ENCODE measurements at regions not wholly inside any gene's neighbourhood (a gene's known extent, or its start where the extent isn't known, plus 50 kb on each side); places are given as distances from the start of the nearest gene placed in this dataset.
"Not testable (repeated sequence)": the region's sequence is repeated elsewhere in the genome, so short reads cannot be mapped to it uniquely, and the experiment has no call there.

DNA sequence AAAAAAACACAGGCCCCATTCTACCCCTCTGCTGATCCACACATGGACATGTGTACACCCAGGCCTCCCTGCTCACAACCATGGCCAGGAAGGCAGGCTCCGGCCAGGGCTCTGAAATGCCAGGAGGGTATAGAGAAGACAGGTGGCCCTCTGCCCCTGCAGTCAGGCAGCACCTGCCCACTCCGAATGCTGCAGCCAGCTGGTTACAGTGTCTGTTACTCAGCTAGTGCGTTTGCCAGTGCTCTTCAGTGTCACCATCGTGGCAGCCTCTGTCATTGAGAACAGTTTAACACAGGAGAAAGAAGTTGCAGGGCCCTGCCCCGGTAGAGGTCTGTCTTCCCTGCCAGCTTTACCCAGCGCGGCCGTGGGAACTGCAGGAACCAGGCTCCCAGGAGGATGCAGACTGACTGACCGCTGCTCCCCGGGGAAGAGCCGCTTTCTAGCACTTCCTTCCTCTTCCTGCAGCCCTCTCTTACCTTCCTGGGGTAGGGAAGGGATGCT is 128.8 kb upstream of the FAM20C start:
- Histone ChIP-seq H3K27me3 (ENCODE audit: control insufficient read depth, insufficient read depth, low read length) (no peaks in the 10 kb centered on the region), H3K4me3 (ENCODE audit: low read depth, low read length) (no peak overlapping the region), H3K9me3 (ENCODE audit: control insufficient read depth, insufficient read depth, low read depth, low read length) (no peaks in the 10 kb centered on the region; the same call in 1 of the 2 replicates), H3K36me3 (ENCODE audit: control insufficient read depth, insufficient read depth, low read length) (no peaks in the 10 kb centered on the region), H3K9ac (ENCODE audit: low read length) (no peak overlapping the region), H3K27ac (ENCODE audit: low read depth, low read length) (no peak overlapping the region), H3K4me1 (ENCODE audit: control insufficient read depth, insufficient read depth, low read length) (peaks cover 32% of the 10 kb centered on the region)

DNA sequence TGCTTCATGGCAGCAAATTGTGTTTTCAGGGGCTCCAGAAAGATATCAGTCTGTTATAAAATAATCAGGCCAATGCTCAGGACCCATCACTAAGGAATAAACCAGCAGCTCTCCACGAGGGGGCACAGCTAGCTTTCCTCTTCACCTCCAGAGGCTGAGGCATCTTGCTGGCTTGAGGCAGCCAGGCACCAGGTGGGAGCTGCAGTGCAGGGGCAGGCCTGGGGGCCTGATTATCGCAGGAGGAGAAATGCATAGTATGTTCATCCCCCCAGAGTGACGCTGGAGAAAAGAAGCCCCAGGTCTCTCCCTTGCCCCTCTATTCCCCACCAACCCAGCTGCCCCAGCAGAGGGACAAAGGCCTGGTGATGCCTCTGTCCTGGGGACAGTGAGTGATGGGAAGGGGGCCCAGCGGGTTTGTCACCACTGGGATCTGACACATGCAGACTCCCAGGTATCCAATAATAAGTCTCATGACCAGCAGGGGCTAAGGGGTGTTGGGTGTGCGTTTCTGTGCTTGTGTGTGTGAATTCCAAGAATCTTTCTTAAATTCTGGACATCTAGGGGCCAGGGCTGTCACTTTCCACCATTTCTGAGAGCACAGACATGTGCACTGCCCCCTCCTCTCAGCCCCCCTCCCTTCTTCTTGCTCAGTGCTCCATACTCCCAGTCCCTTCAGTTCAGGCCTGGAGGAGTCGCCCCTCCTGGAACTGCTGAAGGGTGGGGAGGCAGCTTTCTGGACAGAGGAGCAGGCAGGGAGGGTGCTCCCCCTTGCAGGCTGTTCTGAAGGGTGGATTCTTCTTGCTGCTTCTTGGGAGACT is 128.1 kb upstream of the FAM20C start:
- H3K4me1 ChIP-seq (ENCODE audit: control insufficient read depth, insufficient read depth, low read length) = peaks cover 25% of the 10 kb centered on the region
- no peaks in the 10 kb centered on the region; the same call in 1 of the 2 replicates for H3K9me3 ChIP-seq (ENCODE audit: control insufficient read depth, insufficient read depth, low read depth, low read length)
- H3K36me3 ChIP-seq (ENCODE audit: control insufficient read depth, insufficient read depth, low read length) = no peaks in the 10 kb centered on the region
- no peaks in the 10 kb centered on the region for H3K27me3 ChIP-seq (ENCODE audit: control insufficient read depth, insufficient read depth, low read length)
- H3K4me3 ChIP-seq (ENCODE audit: low read depth, low read length) = no peak overlapping the region
- no peak overlapping the region for H3K9ac ChIP-seq (ENCODE audit: low read length)
- no peak overlapping the region for H3K27ac ChIP-seq (ENCODE audit: low read depth, low read length)

DNA sequence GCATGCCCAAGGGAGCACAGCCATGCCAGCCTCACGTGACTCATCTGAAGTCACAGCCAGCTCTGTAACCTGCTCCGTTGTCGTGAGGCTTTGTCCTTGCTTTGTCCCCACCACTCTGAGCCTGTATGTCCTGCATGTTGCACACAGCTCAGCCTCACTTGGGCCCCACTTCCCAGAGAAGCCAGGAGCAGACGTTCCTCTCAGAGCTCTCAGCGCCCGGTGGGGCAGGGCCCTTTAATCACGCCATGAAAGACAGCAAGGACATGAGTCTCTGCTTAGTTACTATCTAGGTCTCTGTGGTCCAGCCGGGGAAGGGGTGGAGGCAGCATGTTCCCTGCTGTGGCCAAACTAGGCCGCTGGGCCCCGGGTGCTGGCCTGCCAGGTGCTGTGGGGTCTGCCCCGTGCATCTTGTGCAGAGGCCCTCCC is 127.4 kb upstream of the FAM20C start:
- no peak overlapping the region for H3K27ac ChIP-seq (ENCODE audit: low read depth, low read length)
- H3K36me3 ChIP-seq (ENCODE audit: control insufficient read depth, insufficient read depth, low read length) = no peaks in the 10 kb centered on the region
- H3K9ac ChIP-seq (ENCODE audit: low read length) = no peak overlapping the region
- H3K9me3 ChIP-seq (ENCODE audit: control insufficient read depth, insufficient read depth, low read depth, low read length) = no peaks in the 10 kb centered on the region; the same call in 1 of the 2 replicates
- peaks cover 18% of the 10 kb centered on the region for H3K4me1 ChIP-seq (ENCODE audit: control insufficient read depth, insufficient read depth, low read length)
- H3K4me3 ChIP-seq (ENCODE audit: low read depth, low read length) = no peak overlapping the region
- H3K27me3 ChIP-seq (ENCODE audit: control insufficient read depth, insufficient read depth, low read length) = no peaks in the 10 kb centered on the region

DNA sequence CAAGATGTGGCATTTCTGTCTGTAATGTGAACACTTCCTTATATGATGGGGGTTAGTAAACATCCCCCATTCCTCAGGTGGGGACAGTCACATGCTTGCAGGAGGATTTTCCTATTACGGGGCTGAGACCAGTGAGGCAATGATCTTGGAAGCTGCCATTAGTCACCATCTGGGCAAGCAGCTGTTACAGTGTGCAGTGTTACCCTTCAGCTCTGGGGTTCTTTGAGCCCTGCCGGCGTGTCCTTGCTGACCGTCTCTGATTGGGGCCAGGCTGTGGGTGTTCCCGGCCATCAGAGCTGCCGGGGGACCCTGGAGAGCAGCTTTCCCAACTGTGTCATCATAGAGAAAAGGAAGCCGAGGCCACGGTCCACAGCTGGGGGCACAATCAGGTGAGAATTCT is 126.8 kb upstream of the FAM20C start:
- H3K36me3 ChIP-seq (ENCODE audit: control insufficient read depth, insufficient read depth, low read length) = no peaks in the 10 kb centered on the region
- H3K27ac ChIP-seq (ENCODE audit: low read depth, low read length) = no peak overlapping the region
- no peaks in the 10 kb centered on the region for H3K27me3 ChIP-seq (ENCODE audit: control insufficient read depth, insufficient read depth, low read length)
- no peaks in the 10 kb centered on the region; the same call in 1 of the 2 replicates for H3K9me3 ChIP-seq (ENCODE audit: control insufficient read depth, insufficient read depth, low read depth, low read length)
- H3K9ac ChIP-seq (ENCODE audit: low read length) = no peak overlapping the region
- H3K4me3 ChIP-seq (ENCODE audit: low read depth, low read length) = no peak overlapping the region
- peaks cover 14% of the 10 kb centered on the region; the same call in 1 of the 2 replicates for H3K4me1 ChIP-seq (ENCODE audit: control insufficient read depth, insufficient read depth, low read length)

DNA sequence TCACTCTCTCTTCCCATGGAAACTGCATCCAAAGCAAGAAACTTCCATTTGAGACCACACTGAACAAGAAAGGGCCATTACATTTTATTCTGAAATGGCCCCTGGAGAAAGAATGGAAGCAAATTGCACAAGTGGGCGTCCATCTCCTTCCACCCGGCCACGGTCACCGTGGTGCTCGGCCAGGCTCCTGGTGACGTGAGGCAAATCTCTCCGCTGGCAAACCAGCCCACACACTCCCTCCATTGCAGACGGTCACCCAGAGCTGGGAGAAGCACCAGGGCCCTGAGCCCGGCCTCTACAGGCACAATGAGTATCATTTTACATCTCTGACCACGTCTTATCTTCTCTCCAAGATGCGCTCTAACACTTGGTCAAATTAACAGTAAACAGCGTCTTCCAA is 126.1 kb upstream of the FAM20C start:
- Histone ChIP-seq H3K27me3 (ENCODE audit: control insufficient read depth, insufficient read depth, low read length) (no peaks in the 10 kb centered on the region), H3K36me3 (ENCODE audit: control insufficient read depth, insufficient read depth, low read length) (no peaks in the 10 kb centered on the region), H3K4me3 (ENCODE audit: low read depth, low read length) (no peak overlapping the region), H3K4me1 (ENCODE audit: control insufficient read depth, insufficient read depth, low read length) (peaks cover 14% of the 10 kb centered on the region; the same call in 1 of the 2 replicates), H3K9me3 (ENCODE audit: control insufficient read depth, insufficient read depth, low read depth, low read length) (no peaks in the 10 kb centered on the region; the same call in 1 of the 2 replicates), H3K27ac (ENCODE audit: low read depth, low read length) (no peak overlapping the region), H3K9ac (ENCODE audit: low read length) (no peak overlapping the region)

DNA sequence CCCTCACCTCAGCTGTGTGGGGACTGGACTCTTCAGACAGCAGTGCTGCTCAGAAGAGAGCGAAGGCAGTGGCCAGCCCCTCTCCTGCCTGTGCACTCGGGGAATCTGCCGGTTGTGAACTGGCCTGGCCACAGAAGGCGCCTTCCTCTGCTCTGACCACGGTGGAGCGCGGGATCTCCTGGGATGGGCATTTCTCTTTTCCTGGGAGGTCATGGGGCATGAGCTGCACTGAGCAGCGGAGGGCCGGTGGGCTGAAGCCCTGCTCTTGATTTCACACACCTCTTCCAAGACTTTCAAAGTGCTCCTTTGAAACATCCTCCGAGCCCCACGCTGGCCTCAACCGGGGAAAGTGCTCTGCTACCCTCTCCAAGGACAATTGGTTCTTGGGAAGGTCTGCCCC is 125.6 kb upstream of the FAM20C start:
- Histone ChIP-seq H3K36me3 (ENCODE audit: control insufficient read depth, insufficient read depth, low read length) (no peaks in the 10 kb centered on the region), H3K27ac (ENCODE audit: low read depth, low read length) (no peak overlapping the region), H3K27me3 (ENCODE audit: control insufficient read depth, insufficient read depth, low read length) (no peaks in the 10 kb centered on the region), H3K4me3 (ENCODE audit: low read depth, low read length) (no peak overlapping the region), H3K9me3 (ENCODE audit: control insufficient read depth, insufficient read depth, low read depth, low read length) (no peaks in the 10 kb centered on the region; the same call in 1 of the 2 replicates), H3K4me1 (ENCODE audit: control insufficient read depth, insufficient read depth, low read length) (peaks cover 14% of the 10 kb centered on the region; the same call in 1 of the 2 replicates), H3K9ac (ENCODE audit: low read length) (no peak overlapping the region)

DNA sequence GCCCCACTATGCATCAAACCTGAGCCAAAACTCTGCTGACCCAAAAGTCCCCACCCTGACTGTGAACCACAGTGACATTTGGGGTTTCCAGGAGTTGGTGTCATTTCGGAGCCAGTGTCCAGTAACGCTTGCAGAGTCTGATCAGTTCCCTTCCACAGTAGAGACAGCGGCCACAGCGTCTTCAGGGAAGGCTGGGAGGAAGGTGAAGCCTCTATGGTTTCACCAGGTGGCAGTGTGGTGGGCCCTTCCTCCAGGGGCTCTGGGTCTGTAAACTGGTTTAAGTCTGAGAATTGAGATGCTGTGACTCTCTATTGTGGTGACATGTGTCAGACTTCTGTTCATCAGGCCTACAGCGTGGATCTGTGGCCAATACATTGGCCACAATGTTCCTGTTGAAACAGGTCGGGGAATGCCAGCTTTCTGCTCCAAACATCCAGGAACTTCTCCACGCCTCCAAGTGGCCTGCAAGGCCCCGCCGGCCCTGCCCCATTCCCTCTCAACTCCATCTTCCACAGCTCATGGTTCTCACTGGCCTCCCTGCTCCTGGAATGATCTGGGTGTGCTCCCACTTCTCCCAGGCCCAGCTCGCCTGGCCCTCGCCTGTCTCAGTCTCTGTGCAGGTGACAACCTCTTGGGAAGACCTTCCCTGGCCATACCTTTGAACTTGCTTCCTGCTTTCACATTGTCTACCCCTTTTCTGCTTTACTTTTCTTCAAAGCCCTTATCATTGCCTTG is 124.5 kb upstream of the FAM20C start:
- Histone ChIP-seq H3K36me3 (ENCODE audit: control insufficient read depth, insufficient read depth, low read length) (no peaks in the 10 kb centered on the region), H3K9me3 (ENCODE audit: control insufficient read depth, insufficient read depth, low read depth, low read length) (no peaks in the 10 kb centered on the region; the same call in 1 of the 2 replicates), H3K9ac (ENCODE audit: low read length) (no peak overlapping the region), H3K4me1 (ENCODE audit: control insufficient read depth, insufficient read depth, low read length) (peaks cover 14% of the 10 kb centered on the region; the same call in 1 of the 2 replicates), H3K27ac (ENCODE audit: low read depth, low read length) (no peak overlapping the region), H3K27me3 (ENCODE audit: control insufficient read depth, insufficient read depth, low read length) (no peaks in the 10 kb centered on the region), H3K4me3 (ENCODE audit: low read depth, low read length) (no peak overlapping the region)

DNA sequence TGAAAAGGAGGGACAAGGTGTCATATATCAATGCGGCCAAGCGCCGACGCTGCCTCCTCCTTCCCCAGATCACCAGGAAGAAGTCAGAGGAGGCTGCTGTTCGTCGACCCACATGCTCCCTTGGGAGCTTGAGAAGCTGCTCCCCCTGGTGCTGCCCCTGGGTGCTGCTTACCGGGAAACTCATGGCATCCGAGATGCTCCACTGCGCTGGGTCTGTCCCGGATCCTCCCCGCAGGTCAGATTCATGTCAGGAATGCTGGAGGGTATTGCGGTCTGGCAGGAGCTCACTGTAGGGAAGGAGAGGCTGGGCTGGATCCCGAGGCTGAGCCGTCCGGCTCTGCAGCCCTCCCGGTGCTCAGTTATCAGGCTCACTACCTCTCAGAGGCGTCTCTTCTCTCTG is 123.7 kb upstream of the FAM20C start:
- no peaks in the 10 kb centered on the region for H3K27me3 ChIP-seq (ENCODE audit: control insufficient read depth, insufficient read depth, low read length)
- no peaks in the 10 kb centered on the region; the same call in 1 of the 2 replicates for H3K9me3 ChIP-seq (ENCODE audit: control insufficient read depth, insufficient read depth, low read depth, low read length)
- H3K4me1 ChIP-seq (ENCODE audit: control insufficient read depth, insufficient read depth, low read length) = peaks cover 11% of the 10 kb centered on the region; the same call in 1 of the 2 replicates

DNA sequence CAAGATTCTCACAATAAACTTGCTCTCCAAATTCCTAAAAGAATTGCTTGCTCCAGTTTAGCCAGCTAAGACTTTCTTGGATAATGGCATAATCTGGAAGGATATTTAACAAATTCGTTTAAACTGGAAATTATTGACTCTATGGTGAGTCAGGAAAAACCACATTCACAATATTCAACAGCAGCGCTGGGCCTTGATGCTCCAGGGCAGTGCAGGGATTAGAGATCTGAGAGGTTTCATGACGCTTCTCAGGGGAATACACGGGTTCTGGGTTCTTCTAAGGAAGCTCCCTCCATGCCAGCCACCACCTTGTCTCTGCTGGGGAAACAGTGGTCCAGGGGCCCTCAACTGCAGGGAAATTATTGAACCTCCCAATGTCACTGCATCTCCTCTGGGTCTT is 123.3 kb upstream of the FAM20C start:
- H3K36me3 ChIP-seq (ENCODE audit: control insufficient read depth, insufficient read depth, low read length) = not testable (repeated sequence)

More for the DNA sequence above, 123.7 kb upstream of the FAM20C start:
- H3K36me3 ChIP-seq (ENCODE audit: control insufficient read depth, insufficient read depth, low read length) = no peaks in the 10 kb centered on the region
- no peak overlapping the region for H3K9ac ChIP-seq (ENCODE audit: low read length)
- no peak overlapping the region for H3K27ac ChIP-seq (ENCODE audit: low read depth, low read length)
- no peak overlapping the region for H3K4me3 ChIP-seq (ENCODE audit: low read depth, low read length)

DNA sequence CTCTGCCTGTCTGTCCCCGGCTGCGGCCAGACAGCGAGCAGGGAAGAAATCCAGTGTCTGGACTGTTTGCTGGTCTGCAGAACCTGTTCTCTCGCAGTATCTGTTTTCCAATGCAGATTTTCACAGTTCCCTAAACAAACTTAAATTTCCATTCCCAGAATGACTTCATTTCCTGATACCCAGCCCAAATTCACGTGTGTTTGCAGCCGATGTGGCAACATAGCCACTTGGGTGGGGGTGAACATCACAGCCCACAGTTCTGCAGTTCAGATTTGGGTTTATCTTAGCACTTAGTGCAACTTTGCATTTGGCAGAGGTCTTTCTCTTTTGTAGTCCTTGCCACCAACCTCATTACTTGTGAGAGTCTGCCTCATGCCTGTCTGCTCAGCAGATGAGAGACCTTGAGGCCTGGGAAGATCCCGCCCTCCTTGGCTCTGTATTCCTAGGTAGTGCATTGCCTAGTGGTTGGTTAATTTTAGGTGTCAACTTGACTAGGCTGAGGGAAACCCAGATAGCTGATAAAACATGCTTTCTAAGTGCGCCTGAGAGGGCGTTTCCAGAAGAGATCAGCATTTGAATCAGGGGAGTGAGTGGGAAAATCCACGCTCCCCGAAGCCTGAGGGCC is 122.8 kb upstream of the FAM20C start:
- not testable (repeated sequence) for H3K9me3 ChIP-seq (ENCODE audit: control insufficient read depth, insufficient read depth, low read depth, low read length); H3K27me3 ChIP-seq (ENCODE audit: control insufficient read depth, insufficient read depth, low read length); H3K4me3 ChIP-seq (ENCODE audit: low read depth, low read length); H3K36me3 ChIP-seq (ENCODE audit: control insufficient read depth, insufficient read depth, low read length); H3K4me1 ChIP-seq (ENCODE audit: control insufficient read depth, insufficient read depth, low read length); H3K27ac ChIP-seq (ENCODE audit: low read depth, low read length); H3K9ac ChIP-seq (ENCODE audit: low read length)

More for the DNA sequence above, 123.3 kb upstream of the FAM20C start:
- not testable (repeated sequence) for H3K27ac ChIP-seq (ENCODE audit: low read depth, low read length); H3K9ac ChIP-seq (ENCODE audit: low read length); H3K27me3 ChIP-seq (ENCODE audit: control insufficient read depth, insufficient read depth, low read length); H3K9me3 ChIP-seq (ENCODE audit: control insufficient read depth, insufficient read depth, low read depth, low read length); H3K4me3 ChIP-seq (ENCODE audit: low read depth, low read length); H3K4me1 ChIP-seq (ENCODE audit: control insufficient read depth, insufficient read depth, low read length)

Measured in HUES6 (cell line).